Stomach (tissue), 4 donors: ENCODE measurements at regions not wholly inside any gene's neighbourhood (a gene's known extent, or its start where the extent isn't known, plus 50 kb on each side); places are given as distances from the start of the nearest gene placed in this dataset.

ENCODE experiments used
- CTCF ChIP-seq, 7 experiments: fragments of 450-650 bp in 4 of 7; fragments of 200-600 bp in 3 of 7; sonication (generic) in 3 of 7; IDR thresholded peaks; one replicate each; pipeline ENCODE4 v1.5.1; 2016 to 2019; ENCODE audit warnings: antibody characterized with exemption in 7 of 7, control low read depth in 2 of 7, mild to moderate bottlenecking in 1 of 7
- EP300 ChIP-seq: sonication (generic); formaldehyde crosslinking; IDR thresholded peaks from one replicate; pipeline ENCODE4 v1.6.1; 2017; ENCODE audit warnings: antibody characterized with exemption
- POLR2A ChIP-seq, 4 donors: fragments of 450-650 bp; IDR thresholded peaks; one replicate each; pipeline ENCODE4 v1.6.1; 2016; ENCODE audit warnings: antibody characterized with exemption in 4 of 4, control low read depth in 2 of 4, mild to moderate bottlenecking in 1 of 4, moderate library complexity in 1 of 4
- POLR2AphosphoS5 ChIP-seq, 3 donors: sonication (generic); formaldehyde crosslinking; IDR thresholded peaks; one replicate each; pipeline ENCODE4 v1.6.1; 2016; ENCODE audit warnings: antibody characterized with exemption in 3 of 3

- TF ChIP-seq CTCF (IDR thresholded peaks at IDR 0.05) (no peak), POLR2AphosphoS5 (IDR thresholded peaks at IDR 0.05) (no peak), POLR2A (IDR thresholded peaks at IDR 0.05) (no peak), EP300 (no peak)
Observed at GRCh38 chr7:17674943-17675608, 265.2 kb downstream of the SNX13 start.
